Uterus (tissue), 2 donors: ENCODE measurements at regions not wholly inside any gene's neighbourhood (a gene's known extent, or its start where the extent isn't known, plus 50 kb on each side); places are given as distances from the start of the nearest gene placed in this dataset.

Source experiments
- CTCF ChIP-seq, 4 experiments: fragments of 200-600 bp in 2 of 4; fragments of 450-650 bp in 2 of 4; sonication (generic) in 2 of 4; IDR thresholded peaks; one replicate each; pipeline ENCODE4 v1.5.1; 2016 to 2019; ENCODE audit warnings: antibody characterized with exemption in 4 of 4, mild to moderate bottlenecking in 2 of 4, moderate library complexity in 1 of 4
- POLR2A ChIP-seq, 2 donors: fragments of 450-650 bp; IDR thresholded peaks; one replicate each; pipeline ENCODE4 v1.6.1; 2016; ENCODE audit warnings: antibody characterized with exemption in 2 of 2, mild to moderate bottlenecking in 1 of 2, moderate library complexity in 1 of 2

GRCh38 chr1:105608713-105609112 is 1447.8 kb upstream of the PRMT6 start:
- no peak for TF ChIP-seq CTCF (IDR thresholded peaks at IDR 0.05)
- TF ChIP-seq POLR2A (IDR thresholded peaks at IDR 0.05): no peak
